ENCODE measurements at regions not wholly inside any gene's neighbourhood (a gene's known extent, or its start where the extent isn't known, plus 50 kb on each side); places are given as distances from the start of the nearest gene placed in this dataset.
"Not testable (repeated sequence)": the region's sequence is repeated elsewhere in the genome, so short reads cannot be mapped to it uniquely, and the experiment has no call there.

DNA sequence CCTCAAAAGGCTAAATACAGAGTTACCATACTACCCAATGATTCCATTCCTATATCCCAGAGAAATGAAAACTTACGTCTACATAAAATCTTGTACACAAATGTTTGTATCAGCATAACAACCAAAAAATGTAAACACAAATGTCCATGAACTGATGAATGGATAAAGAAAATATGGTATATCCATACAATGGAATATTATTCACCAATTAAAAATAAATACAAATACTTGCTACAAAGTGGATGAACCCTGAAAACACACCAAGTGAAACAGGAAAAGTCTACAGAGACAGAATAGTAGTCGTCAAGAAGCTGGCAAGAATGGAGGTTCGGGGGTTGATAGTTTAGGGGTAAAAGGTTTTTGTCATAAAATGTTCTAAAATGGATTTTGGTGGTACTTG, 54.0 kb upstream of the ANKRD28 start:
- in situ Hi-C loops (cut with MboI; ENCODE audit: low sequenced_read_pairs) = no loop called here
- Histone ChIP-seq H3K27me3 (ENCODE audit: low read depth) (no peaks in the 10 kb centered on the region), H3K4me3 (no peak overlapping the region), H3K4me1 (no peaks in the 10 kb centered on the region), H3K36me3 (replicated peaks) (no peaks in the 10 kb centered on the region; the same call in 1 of the 2 replicates), H3K9me3 (no peaks in the 10 kb centered on the region)
- DNase-seq (ENCODE audit: low spot score in 2 of 2) = no peak

DNA sequence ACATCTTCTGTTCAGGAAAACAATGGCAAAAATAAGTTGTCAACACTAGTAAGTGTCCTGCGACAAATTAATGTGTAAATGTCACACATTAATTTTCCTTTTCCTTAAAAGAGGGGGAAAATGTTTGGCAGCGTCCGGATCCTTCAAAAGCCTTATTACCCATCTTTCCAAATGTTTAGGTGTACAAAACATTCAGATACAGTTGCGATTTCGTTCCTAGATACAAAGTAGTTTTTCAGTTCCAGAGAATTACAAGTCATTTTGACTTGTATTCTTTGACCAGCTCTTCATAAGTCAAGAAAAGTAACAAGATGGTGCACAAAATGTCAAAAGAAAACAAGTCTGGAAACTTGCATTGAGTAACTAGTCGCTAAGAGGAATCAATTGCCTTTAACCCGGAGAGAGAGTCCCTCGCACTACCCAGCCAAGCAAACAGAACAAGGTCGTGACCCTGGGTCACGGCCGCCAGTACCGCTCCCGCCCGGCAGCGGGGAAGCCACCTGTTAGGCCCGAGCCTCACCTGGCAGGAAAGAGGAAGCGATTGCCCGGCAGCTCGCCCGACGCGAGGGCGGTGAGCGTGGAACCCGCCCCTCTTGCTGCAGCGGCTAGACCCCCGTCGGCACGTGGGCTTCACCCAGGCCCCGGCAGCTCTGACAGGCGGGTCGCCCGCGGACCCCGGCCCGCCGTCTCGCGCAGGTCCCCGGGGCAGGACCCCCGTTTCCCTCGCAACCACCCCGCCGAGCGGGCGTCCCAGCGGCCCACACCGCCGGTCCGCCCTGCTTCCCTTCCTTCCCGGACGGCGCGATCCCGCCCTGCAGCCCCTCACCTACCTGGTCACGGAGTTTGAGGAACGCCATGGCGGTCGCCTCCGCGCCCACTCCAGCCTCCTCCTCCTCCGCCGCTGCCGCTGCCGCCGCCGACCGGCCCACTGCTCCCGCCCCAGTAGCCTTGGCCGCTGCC, 61.0 kb upstream of the ANKRD28 start:
- DNase-seq (ENCODE audit: low spot score in 2 of 2) = peak in 1 of 2 experiments; percentile 48
- Histone ChIP-seq H3K27me3 (ENCODE audit: low read depth) (no peaks in the 10 kb centered on the region), H3K9me3 (no peaks in the 10 kb centered on the region), H3K4me1 (peaks cover 13% of the 10 kb centered on the region), H3K36me3 (replicated peaks) (no peaks in the 10 kb centered on the region; the same call in 1 of the 2 replicates), H3K4me3 (peak overlapping the region; percentile 63)
- in situ Hi-C loops (cut with MboI; ENCODE audit: low sequenced_read_pairs) = no loop called here

DNA sequence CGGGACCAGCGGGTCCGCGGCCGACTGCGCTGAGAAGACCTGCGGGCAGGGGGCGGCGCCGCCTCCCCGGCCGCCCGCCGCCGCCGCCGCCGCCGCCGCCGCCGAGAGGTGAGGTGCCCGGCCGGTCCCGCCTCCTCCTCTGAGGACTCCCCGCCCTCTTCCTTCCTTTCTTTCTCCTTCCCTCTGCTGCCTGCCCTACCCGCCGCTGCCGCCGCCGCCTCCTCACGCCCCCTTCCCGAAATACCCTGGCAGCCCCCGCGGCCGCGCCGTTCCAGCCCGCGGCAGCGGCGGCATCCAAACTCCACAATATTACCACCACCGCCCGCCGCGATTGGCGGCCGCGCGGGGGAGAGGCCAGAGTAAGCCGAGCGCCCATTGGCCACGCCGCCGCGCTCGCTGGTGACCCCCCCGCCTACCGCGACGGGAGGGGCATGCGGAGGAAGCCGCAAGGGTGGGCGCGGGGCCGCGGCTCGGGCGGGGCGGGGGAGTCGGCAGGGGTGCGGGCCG, 61.8 kb upstream of the ANKRD28 start:
- H3K36me3 ChIP-seq (replicated peaks) = no peaks in the 10 kb centered on the region; the same call in 1 of the 2 replicates
- H3K4me1 ChIP-seq = peaks cover 13% of the 10 kb centered on the region
- H3K9me3 ChIP-seq = no peaks in the 10 kb centered on the region; the same call in 1 of the 2 replicates
- peak; percentile 81 to 88 for DNase-seq (ENCODE audit: low spot score in 2 of 2)
- peak overlapping the region; percentile 63 for H3K4me3 ChIP-seq
- H3K27me3 ChIP-seq (ENCODE audit: low read depth) = no peaks in the 10 kb centered on the region
- in situ Hi-C loops (cut with MboI; ENCODE audit: low sequenced_read_pairs) = no loop called here

DNA sequence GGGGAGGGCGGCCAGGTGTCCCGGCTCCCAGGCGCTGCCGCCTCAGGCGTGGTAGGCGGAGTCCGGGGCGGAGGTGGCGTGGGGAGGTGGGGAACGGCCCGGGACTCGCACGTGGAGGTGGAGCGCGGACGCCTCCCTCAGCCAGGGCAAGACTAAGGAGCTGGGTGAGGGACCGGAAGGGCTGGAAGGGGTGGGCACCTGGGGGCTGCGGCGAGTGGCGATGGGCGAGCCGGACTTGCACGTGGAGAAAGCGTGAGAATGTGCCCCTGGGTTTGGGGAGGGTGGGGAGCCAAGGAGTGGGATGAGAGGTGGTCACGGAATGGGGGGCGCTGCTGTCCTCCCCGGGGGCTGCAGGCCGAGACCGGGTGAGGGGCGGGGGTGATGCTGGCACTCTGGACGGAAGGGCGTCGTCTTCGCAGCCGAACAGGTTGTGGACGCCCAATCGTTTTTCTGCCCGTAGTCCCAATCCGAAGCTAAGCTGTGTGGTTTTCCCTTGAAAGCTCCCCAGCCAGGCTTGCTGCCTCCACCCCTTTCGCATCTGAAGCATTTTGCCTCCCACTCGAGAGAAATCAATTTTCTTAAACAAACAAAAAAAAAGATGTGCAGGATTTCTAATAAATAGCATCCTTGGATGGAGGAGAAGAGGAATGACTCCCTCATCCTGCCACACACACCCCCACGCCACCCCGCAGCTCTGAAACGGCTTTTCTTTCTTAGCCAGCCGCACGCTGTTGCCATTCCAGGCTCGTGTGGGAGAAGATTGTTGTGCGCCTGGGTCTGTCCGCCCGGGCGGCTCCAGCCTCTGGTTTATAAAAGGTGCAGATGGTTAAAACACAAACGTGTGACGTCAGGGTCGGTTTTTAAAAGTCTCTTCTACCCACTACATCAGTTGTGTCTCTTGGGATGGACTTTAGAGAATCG, 62.5 kb upstream of the ANKRD28 start:
- H3K4me3 ChIP-seq = peak overlapping the region; percentile 63
- H3K27me3 ChIP-seq (ENCODE audit: low read depth) = no peaks in the 10 kb centered on the region
- H3K9me3 ChIP-seq = no peaks in the 10 kb centered on the region; the same call in 1 of the 2 replicates
- H3K4me1 ChIP-seq = peaks cover 13% of the 10 kb centered on the region
- in situ Hi-C loops (cut with MboI; ENCODE audit: low sequenced_read_pairs) = no loop called here
- no peaks in the 10 kb centered on the region; the same call in 1 of the 2 replicates for H3K36me3 ChIP-seq (replicated peaks)
- peak; percentile 54 to 83 for DNase-seq (ENCODE audit: low spot score in 2 of 2)

DNA sequence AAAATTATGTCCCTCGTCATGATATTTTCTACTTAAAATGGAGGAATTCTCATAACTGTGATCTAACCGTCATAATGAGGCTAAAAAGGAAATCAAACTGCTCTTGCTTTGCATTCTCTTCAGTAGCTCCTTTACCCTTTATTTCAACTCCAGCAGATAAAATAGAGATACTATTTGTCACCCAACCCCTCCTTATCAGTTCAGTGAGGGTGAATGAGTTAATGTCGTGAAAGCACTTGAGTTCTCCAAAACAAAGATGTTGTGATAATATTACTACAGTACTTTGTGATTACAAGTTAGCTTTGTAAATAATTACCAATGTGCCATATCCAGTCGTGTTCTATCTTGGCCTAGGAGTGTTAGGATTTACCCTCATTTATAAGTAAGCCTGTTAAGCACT, 63.4 kb upstream of the ANKRD28 start:
- in situ Hi-C loops (cut with MboI; ENCODE audit: low sequenced_read_pairs) = no loop called here

DNA sequence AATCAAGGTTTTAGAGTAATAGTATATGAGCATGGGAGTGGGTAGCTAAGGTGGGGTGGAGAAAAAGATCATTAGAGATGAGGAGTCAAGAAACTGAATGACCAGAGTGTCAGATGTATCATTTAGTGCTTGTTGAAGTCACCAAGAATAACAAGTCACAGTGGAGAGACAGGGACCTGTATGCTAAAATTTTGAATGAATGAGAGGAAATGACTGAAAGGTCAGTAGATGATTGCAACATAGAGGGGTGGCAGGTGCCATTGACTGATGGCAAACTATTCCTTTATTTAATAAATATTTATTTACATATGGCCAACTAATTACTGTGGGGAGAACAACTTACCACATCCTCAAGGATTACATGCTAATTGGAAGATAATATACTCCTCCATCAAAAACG, 75.0 kb upstream of the ANKRD28 start:
- in situ Hi-C loops (cut with MboI; ENCODE audit: low sequenced_read_pairs) = no loop called here
- no peak for DNase-seq (ENCODE audit: low spot score in 2 of 2)

More for the DNA sequence above, 63.4 kb upstream of the ANKRD28 start:
- no peak for DNase-seq (ENCODE audit: low spot score in 2 of 2)
- Histone ChIP-seq H3K9me3 (no peaks in the 10 kb centered on the region; the same call in 1 of the 2 replicates), H3K4me1 (peaks cover 13% of the 10 kb centered on the region), H3K27me3 (ENCODE audit: low read depth) (no peaks in the 10 kb centered on the region), H3K36me3 (replicated peaks) (no peaks in the 10 kb centered on the region; the same call in 1 of the 2 replicates), H3K4me3 (no peak overlapping the region; the same call in 1 of the 2 replicates)

DNA sequence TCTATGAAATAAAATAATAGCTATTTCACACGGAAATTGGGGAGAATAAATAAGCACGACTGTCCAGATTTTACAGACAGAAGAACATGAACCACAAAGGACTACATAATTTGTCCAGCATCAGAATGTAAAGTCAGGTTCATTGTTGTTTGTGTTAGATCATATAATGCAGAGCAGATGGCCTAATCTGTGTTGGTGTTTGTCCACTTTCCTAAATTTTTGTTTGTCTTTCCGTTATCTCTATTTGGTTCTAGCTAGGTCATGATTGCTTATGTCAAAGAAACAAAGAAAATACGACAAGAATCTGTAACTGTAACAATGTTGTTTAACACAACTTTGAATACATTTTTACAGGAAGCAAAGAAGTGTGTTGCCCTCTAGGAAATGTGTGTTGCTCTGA, 75.6 kb upstream of the ANKRD28 start:
- no peak for DNase-seq (ENCODE audit: low spot score in 2 of 2)
- Histone ChIP-seq H3K36me3 (replicated peaks) (no peaks in the 10 kb centered on the region), H3K9me3 (no peaks in the 10 kb centered on the region), H3K4me3 (no peak overlapping the region), H3K27me3 (ENCODE audit: low read depth) (no peaks in the 10 kb centered on the region), H3K4me1 (no peaks in the 10 kb centered on the region)
- in situ Hi-C loops (cut with MboI; ENCODE audit: low sequenced_read_pairs) = no loop called here

More for the DNA sequence above, 75.0 kb upstream of the ANKRD28 start:
- Histone ChIP-seq H3K36me3 (replicated peaks) (no peaks in the 10 kb centered on the region), H3K9me3 (no peaks in the 10 kb centered on the region), H3K27me3 (ENCODE audit: low read depth) (no peaks in the 10 kb centered on the region), H3K4me3 (no peak overlapping the region), H3K4me1 (no peaks in the 10 kb centered on the region)

DNA sequence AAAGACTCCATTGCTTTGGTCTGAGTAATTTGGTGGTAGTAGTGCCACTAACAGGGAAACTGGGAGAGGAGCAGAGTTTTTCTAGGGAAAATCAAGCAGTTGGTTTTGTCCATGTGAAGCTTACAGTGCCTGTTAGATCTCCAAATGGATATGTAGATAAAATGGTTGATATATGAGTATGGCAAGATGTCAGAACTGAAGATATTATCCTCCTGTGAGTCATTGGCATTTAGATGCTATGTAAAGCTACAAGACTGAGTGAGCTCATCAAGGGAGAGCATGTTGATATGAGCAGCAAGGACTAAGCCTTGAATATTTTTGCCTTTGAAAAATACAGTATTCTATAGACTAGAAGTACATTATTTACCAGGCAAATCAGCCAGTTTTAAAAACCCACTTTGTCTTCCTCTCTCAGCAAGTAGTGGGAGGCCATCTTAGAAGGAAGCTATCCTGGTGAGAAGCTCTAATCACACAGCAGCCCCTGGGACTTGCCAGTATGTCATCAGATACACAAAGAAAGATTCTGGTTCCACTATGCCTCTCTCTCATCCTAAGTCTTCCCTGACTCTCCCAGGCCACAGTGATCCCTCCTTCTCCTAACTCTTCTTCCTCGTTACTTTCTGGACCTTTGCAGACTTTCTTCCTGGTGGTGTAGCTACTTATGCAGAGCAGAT, 77.4 kb upstream of the ANKRD28 start:
- Histone ChIP-seq H3K27me3 (ENCODE audit: low read depth) (no peaks in the 10 kb centered on the region), H3K9me3 (no peaks in the 10 kb centered on the region), H3K4me3 (no peak overlapping the region), H3K36me3 (replicated peaks) (no peaks in the 10 kb centered on the region), H3K4me1 (no peaks in the 10 kb centered on the region)
- DNase-seq (ENCODE audit: low spot score in 2 of 2) = no peak
- in situ Hi-C loops (cut with MboI; ENCODE audit: low sequenced_read_pairs) = no loop called here

DNA sequence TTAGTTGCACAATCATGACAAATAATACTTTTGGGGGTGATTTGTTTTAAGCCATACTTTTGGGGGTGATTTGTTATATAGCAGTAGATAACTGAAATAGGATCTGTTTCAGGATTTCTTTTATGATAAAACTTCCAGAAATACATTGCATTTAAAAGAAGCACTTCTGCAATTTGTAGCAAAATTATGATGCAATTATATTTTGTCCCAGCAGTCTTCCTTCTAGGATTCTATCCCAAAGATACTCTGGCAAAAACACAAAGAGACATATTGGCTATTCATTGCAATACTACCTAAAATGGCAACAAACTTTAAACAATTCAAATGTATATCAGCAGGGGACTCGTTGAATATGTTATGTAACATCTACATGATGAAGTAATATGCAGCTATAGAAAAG, 78.9 kb upstream of the ANKRD28 start:
- no peak overlapping the region for H3K4me3 ChIP-seq
- no peaks in the 10 kb centered on the region for H3K4me1 ChIP-seq
- in situ Hi-C loops (cut with MboI; ENCODE audit: low sequenced_read_pairs) = no loop called here
- no peaks in the 10 kb centered on the region for H3K27me3 ChIP-seq (ENCODE audit: low read depth)
- H3K36me3 ChIP-seq (replicated peaks) = no peaks in the 10 kb centered on the region
- H3K9me3 ChIP-seq = no peaks in the 10 kb centered on the region
- no peak for DNase-seq (ENCODE audit: low spot score in 2 of 2)

DNA sequence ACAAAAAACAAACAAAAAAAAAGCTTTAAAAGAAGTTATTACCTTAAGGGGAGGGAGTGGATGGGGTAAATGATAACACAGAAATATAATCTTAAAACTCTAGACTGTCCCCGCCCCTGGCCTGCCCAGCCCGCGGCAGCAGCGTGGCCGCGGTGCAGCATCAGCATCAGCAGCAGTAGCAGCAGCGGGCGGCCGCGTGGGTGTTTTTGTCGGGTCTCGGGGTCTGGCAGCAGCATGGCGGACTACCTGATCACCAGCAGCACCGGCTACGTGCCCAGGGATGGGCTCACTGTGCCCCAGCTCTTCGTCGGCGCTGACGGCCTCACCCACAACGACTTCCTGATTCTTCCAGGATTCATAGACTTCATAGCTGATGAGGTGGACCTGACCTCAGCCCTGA, 80.0 kb upstream of the ANKRD28 start:
- DNase-seq (ENCODE audit: low spot score in 2 of 2) = no peak
- Histone ChIP-seq H3K27me3 (ENCODE audit: low read depth) (no peaks in the 10 kb centered on the region), H3K36me3 (replicated peaks) (no peaks in the 10 kb centered on the region), H3K4me3 (no peak overlapping the region), H3K9me3 (no peaks in the 10 kb centered on the region), H3K4me1 (no peaks in the 10 kb centered on the region)
- in situ Hi-C loops (cut with MboI; ENCODE audit: low sequenced_read_pairs) = no loop called here

DNA sequence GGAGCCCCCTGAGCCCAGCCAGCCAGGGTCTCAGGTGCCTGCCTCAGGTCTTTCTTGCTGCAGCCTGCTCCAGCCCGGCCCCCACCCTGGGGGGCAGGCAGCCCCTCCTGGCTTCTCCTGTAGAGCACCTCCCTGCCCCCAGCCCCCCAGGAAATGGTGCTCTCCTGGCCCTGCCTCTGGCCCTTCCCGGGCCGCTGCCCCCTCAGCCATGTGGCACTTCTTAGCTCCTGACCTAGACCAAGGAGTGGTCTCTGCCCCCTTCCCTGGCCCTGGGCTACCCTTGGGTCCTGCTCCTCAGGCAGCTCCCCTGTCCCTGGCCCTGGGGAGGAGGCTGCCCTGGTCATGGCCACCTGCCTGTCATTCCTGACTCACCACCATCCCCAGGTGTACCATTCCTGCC, 82.0 kb upstream of the ANKRD28 start:
- H3K4me1 ChIP-seq; H3K9me3 ChIP-seq; H3K27me3 ChIP-seq (ENCODE audit: low read depth); DNase-seq (ENCODE audit: low spot score in 2 of 2); H3K4me3 ChIP-seq; H3K36me3 ChIP-seq (replicated peaks); in situ Hi-C loops (cut with MboI; ENCODE audit: low sequenced_read_pairs): not testable (repeated sequence)

DNA sequence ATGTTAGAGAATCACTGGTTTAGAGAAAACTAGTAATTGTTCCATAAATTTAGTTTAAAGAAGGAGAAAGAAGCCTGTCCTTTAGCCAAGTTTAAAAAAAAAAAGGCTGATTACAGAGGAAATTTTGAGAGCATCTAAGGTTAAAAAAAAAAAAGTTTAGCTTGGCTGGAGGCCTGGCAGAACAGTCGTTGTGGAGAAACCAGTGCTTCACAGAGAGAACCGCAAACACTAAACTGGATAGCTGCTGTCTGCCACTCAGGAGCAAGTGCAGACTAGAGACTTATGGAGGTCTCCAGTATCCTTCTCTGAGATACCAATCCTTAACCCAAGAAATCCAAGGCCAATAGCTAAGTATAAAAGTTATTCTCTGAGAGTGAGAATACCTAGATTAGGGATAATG, 84.8 kb upstream of the ANKRD28 start:
- no peaks in the 10 kb centered on the region for H3K9me3 ChIP-seq
- no peak overlapping the region for H3K4me3 ChIP-seq
- H3K27me3 ChIP-seq (ENCODE audit: low read depth) = no peaks in the 10 kb centered on the region
- no peak for DNase-seq (ENCODE audit: low spot score in 2 of 2)
- no peaks in the 10 kb centered on the region for H3K36me3 ChIP-seq (replicated peaks)
- no peaks in the 10 kb centered on the region for H3K4me1 ChIP-seq
- in situ Hi-C loops (cut with MboI; ENCODE audit: low sequenced_read_pairs) = no loop called here

DNA sequence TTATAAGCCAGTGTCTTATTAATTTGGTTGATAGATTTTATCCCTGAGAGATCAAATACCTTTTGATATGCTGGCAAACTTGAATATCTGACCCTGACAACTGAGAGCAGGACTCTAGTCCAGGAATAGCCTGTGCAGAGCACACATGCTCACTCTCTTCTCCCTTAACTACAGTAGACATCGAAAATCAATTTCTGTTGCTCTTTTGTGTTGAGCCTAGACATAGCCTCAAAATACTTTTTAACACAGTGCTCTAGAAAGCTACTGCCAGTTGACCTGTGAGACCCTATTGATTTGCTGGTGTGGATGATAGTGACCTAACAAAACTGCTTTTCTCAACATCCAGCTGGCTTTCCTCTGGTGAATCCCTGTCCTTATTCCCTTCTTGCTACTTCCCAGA, 86.4 kb upstream of the ANKRD28 start:
- no peaks in the 10 kb centered on the region for H3K27me3 ChIP-seq (ENCODE audit: low read depth)
- no peaks in the 10 kb centered on the region for H3K4me1 ChIP-seq
- no peaks in the 10 kb centered on the region for H3K36me3 ChIP-seq (replicated peaks)
- H3K4me3 ChIP-seq = no peak overlapping the region
- H3K9me3 ChIP-seq = no peaks in the 10 kb centered on the region
- in situ Hi-C loops (cut with MboI; ENCODE audit: low sequenced_read_pairs) = no loop called here
- DNase-seq (ENCODE audit: low spot score in 2 of 2) = no peak

All from HAP-1 (cell line).